ENCODE measurements at regions not wholly inside any gene's neighbourhood (a gene's known extent, or its start where the extent isn't known, plus 50 kb on each side); places are given as distances from the start of the nearest gene placed in this dataset.
"Not testable (repeated sequence)": the region's sequence is repeated elsewhere in the genome, so short reads cannot be mapped to it uniquely, and the experiment has no call there.

GRCh38 chr6:27854421-27854820 is 57.8 kb downstream of the OR2B2 start:
- no peak for DNase-seq

GRCh38 chr6:27851440-27851839 is 60.8 kb downstream of the OR2B2 start:
- no peak for DNase-seq

- DNase-seq: not testable (repeated sequence)
Measured at GRCh38 chr6:27849001-27849400, 63.2 kb downstream of the OR2B2 start.

GRCh38 chr6:27847706-27848105 is 64.5 kb downstream of the OR2B2 start:
- no peak for DNase-seq

GRCh38 chr6:27840572-27840971 is 71.6 kb downstream of the OR2B2 start:
- DNase-seq: no peak

GRCh38 chr6:27839626-27840475 is 72.3 kb downstream of the OR2B2 start:
- DNase-seq: peak; percentile 38

- DNase-seq: no peak
Measured at GRCh38 chr6:27838945-27839625, 73.1 kb downstream of the OR2B2 start.

GRCh38 chr6:27838058-27838944 is 73.9 kb downstream of the OR2B2 start:
- peak; percentile 99 for DNase-seq

GRCh38 chr6:27837625-27838057 is 74.6 kb downstream of the OR2B2 start:
- no peak for DNase-seq

- peak; percentile 93 for DNase-seq
Measured at GRCh38 chr6:27836783-27837624, 75.2 kb downstream of the OR2B2 start.

GRCh38 chr6:27836141-27836782 is 75.9 kb downstream of the OR2B2 start:
- DNase-seq: no peak

- no peak for DNase-seq
Measured at GRCh38 chr6:27834879-27835549, 77.2 kb downstream of the OR2B2 start.

- no peak for DNase-seq
Measured at GRCh38 chr6:27834384-27834783, 77.8 kb downstream of the OR2B2 start.

GRCh38 chr6:27831434-27832081 is 80.6 kb downstream of the OR2B2 start:
- DNase-seq: peak; percentile 56

GRCh38 chr6:27830600-27831433 is 81.4 kb downstream of the OR2B2 start:
- not testable (repeated sequence) for DNase-seq

GRCh38 chr6:27830212-27830599 is 82.0 kb downstream of the OR2B2 start:
- no peak for DNase-seq

- no peak for DNase-seq
Measured at GRCh38 chr6:27829453-27830211, 82.6 kb downstream of the OR2B2 start.

GRCh38 chr6:27827477-27827876 is 84.7 kb downstream of the OR2B2 start:
- not testable (repeated sequence) for DNase-seq

- not testable (repeated sequence) for DNase-seq
Measured at GRCh38 chr6:27826612-27826985, 85.6 kb downstream of the OR2B2 start.

All from NCI-H1105 (cell line).